Loucy (cell line): ENCODE measurements at regions not wholly inside any gene's neighbourhood (a gene's known extent, or its start where the extent isn't known, plus 50 kb on each side); places are given as distances from the start of the nearest gene placed in this dataset.

Experiments used
- H2AFZ ChIP-seq: fragments of 200-600 bp; sonication (generic); 2 replicates; pipeline ENCODE4 v1.6.0; 2016; ENCODE audit warnings: antibody characterized with exemption, mild to moderate bottlenecking, low read length, moderate library complexity
- H3F3A ChIP-seq: fragments of 200-600 bp; 2 replicates; pipeline ENCODE4 v1.6.0; 2016; ENCODE audit warnings: antibody characterized with exemption, low read depth, mild to moderate bottlenecking
- H3K27me3 ChIP-seq: fragments of 200-600 bp; sonication (generic); 2 replicates; pipeline ENCODE4 v1.6.1; 2014; ENCODE audit warnings: low read length, mild to moderate bottlenecking; ENCODE audit not compliant: insufficient read depth, poor library complexity, severe bottlenecking
- H3K36me3 ChIP-seq: fragments of 200-600 bp; sonication (generic); 2 replicates; pipeline ENCODE4 v1.6.1; 2016; ENCODE audit warnings: low read length; ENCODE audit not compliant: insufficient read depth
- H3K4me1 ChIP-seq: fragments of 200-600 bp; sonication (generic); 2 replicates; pipeline ENCODE4 v1.5.1; 2014; ENCODE audit warnings: low read length, mild to moderate bottlenecking; ENCODE audit not compliant: insufficient read depth, poor library complexity, severe bottlenecking
- H3K4me2 ChIP-seq: fragments of 200-600 bp; sonication (generic); 2 replicates; pipeline ENCODE4 v1.6.0; 2014; ENCODE audit warnings: antibody characterized with exemption, low read length, low read depth, mild to moderate bottlenecking; ENCODE audit not compliant: poor library complexity, severe bottlenecking
- H3K4me3 ChIP-seq: fragments of 200-600 bp; sonication (generic); 2 replicates; pipeline ENCODE4 v1.5.1; 2014; ENCODE audit warnings: low read length, mild to moderate bottlenecking, mixed read lengths; ENCODE audit not compliant: poor library complexity, severe bottlenecking
- H3K79me2 ChIP-seq: fragments of 200-600 bp; sonication (generic); 2 replicates; pipeline ENCODE4 v1.6.1; 2014; ENCODE audit warnings: low read length; ENCODE audit not compliant: insufficient read depth
- H3K9ac ChIP-seq: fragments of 200-600 bp; sonication (generic); 2 replicates; pipeline ENCODE4 v1.6.0; 2014; ENCODE audit warnings: mild to moderate bottlenecking, low read depth, low read length, moderate library complexity; ENCODE audit not compliant: poor library complexity, severe bottlenecking
- H3K9me2 ChIP-seq: fragments of 200-600 bp; sonication (generic); replicated peaks from 2 replicates; pipeline ENCODE4 v1.6.1; 2016; ENCODE audit warnings: low read depth, low read length, mixed read lengths
- H3K9me3 ChIP-seq: fragments of 200-600 bp; sonication (generic); 2 replicates; pipeline ENCODE4 v1.6.1; 2014; ENCODE audit warnings: mild to moderate bottlenecking, antibody characterized with exemption, low read length, low read depth; ENCODE audit not compliant: insufficient read depth
- H4K20me1 ChIP-seq: fragments of 200-600 bp; sonication (generic); 2 replicates; pipeline ENCODE4 v1.6.0; 2014; ENCODE audit warnings: antibody characterized with exemption, low read length, mild to moderate bottlenecking; ENCODE audit not compliant: insufficient read depth, poor library complexity, severe bottlenecking
- CTCF ChIP-seq: fragments of 200-600 bp; sonication (generic); conservative IDR thresholded peaks from 2 replicates; pipeline ENCODE4 v1.5.1; 2014; ENCODE audit warnings: mild to moderate bottlenecking, antibody characterized with exemption, low read length
- EZH2phosphoT487 ChIP-seq: fragments of 200-600 bp; IDR thresholded peaks from 2 replicates; pipeline ENCODE4 v1.6.1; 2018; ENCODE audit warnings: antibody characterized with exemption, mild to moderate bottlenecking, moderate library complexity, borderline replicate concordance

GRCh38 chr14:65881642-65882041 lies 469.1 kb downstream of the FUT8 start:
- no peaks in the 10 kb centered on the region for H4K20me1 ChIP-seq
- H3K9me2 ChIP-seq: no peaks in the 10 kb centered on the region
- H3K4me3 ChIP-seq: no peak overlapping the region
- no peak overlapping the region for H3K9ac ChIP-seq
- H3K9me3 ChIP-seq: 0 out of 2 replicates have a peak, but pooled peaks cover 3% of the 10 kb centered on the region
- no peaks in the 10 kb centered on the region for H3K27me3 ChIP-seq
- H3K4me1 ChIP-seq: peaks cover 19% of the 10 kb centered on the region
- H3F3A ChIP-seq: no peaks in the 10 kb centered on the region
- no peak overlapping the region for H3K4me2 ChIP-seq
- TF ChIP-seq EZH2phosphoT487 (no peak), CTCF (no peak)
- no peaks in the 10 kb centered on the region for H3K79me2 ChIP-seq
- H2AFZ ChIP-seq: no peak overlapping the region
- H3K36me3 ChIP-seq: no peaks in the 10 kb centered on the region

GRCh38 chr14:65888677-65889076 lies 476.1 kb downstream of the FUT8 start:
- Histone ChIP-seq H3K4me2 (no peak overlapping the region), H4K20me1 (no peaks in the 10 kb centered on the region), H3K4me3 (no peak overlapping the region), H3K9me3 (no peaks in the 10 kb centered on the region), H3K27me3 (no peaks in the 10 kb centered on the region), H3F3A (no peaks in the 10 kb centered on the region), H3K36me3 (no peaks in the 10 kb centered on the region), H3K79me2 (no peaks in the 10 kb centered on the region), H3K4me1 (no peaks in the 10 kb centered on the region), H2AFZ (no peak overlapping the region), H3K9ac (no peak overlapping the region), H3K9me2 (no peaks in the 10 kb centered on the region)
- no peak for TF ChIP-seq CTCF
- TF ChIP-seq EZH2phosphoT487: no peak

DNA sequence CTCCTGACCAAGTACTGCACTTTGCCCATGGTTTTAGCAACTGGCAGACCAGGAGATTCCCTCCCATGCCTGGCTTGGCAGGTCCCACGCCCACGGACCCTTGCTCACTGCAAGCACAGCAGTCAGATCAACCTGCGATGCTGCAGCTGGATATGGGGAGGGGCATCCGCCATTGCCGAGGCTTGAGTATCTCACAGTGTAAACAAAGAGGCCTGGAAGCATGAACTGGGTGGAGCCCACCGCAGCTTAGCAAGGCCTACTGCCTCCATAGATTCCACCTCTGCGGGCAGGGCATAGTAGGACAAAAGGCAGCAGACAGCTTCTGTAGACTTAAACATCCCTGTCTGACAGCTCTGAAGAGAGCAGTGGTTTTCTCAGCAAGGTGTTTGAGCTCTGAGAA lies 479.8 kb downstream of the FUT8 start:
- Histone ChIP-seq H3K36me3 (no peaks in the 10 kb centered on the region), H3K9me2 (no peaks in the 10 kb centered on the region), H3K27me3 (no peaks in the 10 kb centered on the region), H3K9ac (no peak overlapping the region), H4K20me1 (no peaks in the 10 kb centered on the region), H3K9me3 (no peaks in the 10 kb centered on the region), H3K79me2 (no peaks in the 10 kb centered on the region), H3K4me3 (no peak overlapping the region), H3K4me2 (no peak overlapping the region), H3F3A (no peaks in the 10 kb centered on the region), H3K4me1 (no peaks in the 10 kb centered on the region), H2AFZ (no peak overlapping the region)
- no peak for TF ChIP-seq CTCF
- no peak for TF ChIP-seq EZH2phosphoT487
